AG10803 (cell line): ENCODE measurements at regions not wholly inside any gene's neighbourhood (a gene's known extent, or its start where the extent isn't known, plus 50 kb on each side); places are given as distances from the start of the nearest gene placed in this dataset.

ENCODE experiments used
- DNase-seq: peaks from one replicate; pipeline ENCODE4 v3.0.0; 2010; ENCODE audit warnings: low read depth
- H3K4me3 ChIP-seq: 2 replicates; pipeline ENCODE4 v1.5.1; 2011; ENCODE audit warnings: mild to moderate bottlenecking, low read length, control low read depth
- TF ChIP-seq, protein P1 (sequence below): conservative IDR thresholded peaks from 2 replicates; pipeline ENCODE4 v1.5.1; 2011; ENCODE audit warnings: mild to moderate bottlenecking, low read length, control low read depth, inconsistent platforms

DNA sequence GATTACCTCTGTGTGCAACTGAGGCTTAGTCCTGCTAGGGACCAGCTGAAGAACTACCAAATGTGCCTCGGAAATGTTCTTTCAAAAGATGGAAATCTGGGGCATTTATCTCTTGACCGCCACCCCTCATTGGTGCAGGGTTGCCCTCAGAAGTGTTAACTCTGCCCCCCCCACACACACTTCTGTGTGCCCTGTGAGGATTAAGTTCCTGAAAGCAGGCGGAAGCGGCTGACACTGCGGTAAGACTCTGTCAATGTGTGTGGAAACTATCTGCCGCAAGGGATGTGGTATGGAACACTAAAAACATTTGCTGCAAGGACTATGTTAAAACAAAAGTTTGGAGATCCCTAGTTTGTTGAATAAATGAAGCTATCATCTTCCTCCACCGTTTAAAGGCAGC is 106.9 kb upstream of the NDP start:
- TF ChIP-seq, protein P1, sequence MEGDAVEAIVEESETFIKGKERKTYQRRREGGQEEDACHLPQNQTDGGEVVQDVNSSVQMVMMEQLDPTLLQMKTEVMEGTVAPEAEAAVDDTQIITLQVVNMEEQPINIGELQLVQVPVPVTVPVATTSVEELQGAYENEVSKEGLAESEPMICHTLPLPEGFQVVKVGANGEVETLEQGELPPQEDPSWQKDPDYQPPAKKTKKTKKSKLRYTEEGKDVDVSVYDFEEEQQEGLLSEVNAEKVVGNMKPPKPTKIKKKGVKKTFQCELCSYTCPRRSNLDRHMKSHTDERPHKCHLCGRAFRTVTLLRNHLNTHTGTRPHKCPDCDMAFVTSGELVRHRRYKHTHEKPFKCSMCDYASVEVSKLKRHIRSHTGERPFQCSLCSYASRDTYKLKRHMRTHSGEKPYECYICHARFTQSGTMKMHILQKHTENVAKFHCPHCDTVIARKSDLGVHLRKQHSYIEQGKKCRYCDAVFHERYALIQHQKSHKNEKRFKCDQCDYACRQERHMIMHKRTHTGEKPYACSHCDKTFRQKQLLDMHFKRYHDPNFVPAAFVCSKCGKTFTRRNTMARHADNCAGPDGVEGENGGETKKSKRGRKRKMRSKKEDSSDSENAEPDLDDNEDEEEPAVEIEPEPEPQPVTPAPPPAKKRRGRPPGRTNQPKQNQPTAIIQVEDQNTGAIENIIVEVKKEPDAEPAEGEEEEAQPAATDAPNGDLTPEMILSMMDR: no peak
- H3K4me3 ChIP-seq: no peak overlapping the region
- DNase-seq: no peak

DNA sequence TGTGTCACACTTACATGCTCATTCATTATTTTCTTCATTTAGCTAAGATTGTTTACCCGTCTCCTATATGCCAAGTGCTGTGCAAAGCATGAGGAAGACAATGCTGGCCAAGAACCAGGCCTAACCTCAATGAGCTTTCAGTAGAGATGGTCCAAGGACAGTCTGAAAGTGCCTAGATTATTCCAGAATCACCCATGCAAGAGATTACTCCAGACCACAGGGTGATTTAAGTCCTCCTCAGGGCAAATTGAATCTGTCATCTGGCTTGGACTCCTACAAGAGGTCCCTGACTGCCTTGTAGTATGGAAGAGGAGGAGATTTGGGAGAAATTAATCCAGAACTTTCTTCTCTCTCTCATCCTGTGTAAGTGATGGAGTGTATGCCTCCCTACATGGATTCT is 99.4 kb upstream of the NDP start:
- DNase-seq: peak; percentile 3
- TF ChIP-seq, protein P1: no peak
- H3K4me3 ChIP-seq: no peak overlapping the region

DNA sequence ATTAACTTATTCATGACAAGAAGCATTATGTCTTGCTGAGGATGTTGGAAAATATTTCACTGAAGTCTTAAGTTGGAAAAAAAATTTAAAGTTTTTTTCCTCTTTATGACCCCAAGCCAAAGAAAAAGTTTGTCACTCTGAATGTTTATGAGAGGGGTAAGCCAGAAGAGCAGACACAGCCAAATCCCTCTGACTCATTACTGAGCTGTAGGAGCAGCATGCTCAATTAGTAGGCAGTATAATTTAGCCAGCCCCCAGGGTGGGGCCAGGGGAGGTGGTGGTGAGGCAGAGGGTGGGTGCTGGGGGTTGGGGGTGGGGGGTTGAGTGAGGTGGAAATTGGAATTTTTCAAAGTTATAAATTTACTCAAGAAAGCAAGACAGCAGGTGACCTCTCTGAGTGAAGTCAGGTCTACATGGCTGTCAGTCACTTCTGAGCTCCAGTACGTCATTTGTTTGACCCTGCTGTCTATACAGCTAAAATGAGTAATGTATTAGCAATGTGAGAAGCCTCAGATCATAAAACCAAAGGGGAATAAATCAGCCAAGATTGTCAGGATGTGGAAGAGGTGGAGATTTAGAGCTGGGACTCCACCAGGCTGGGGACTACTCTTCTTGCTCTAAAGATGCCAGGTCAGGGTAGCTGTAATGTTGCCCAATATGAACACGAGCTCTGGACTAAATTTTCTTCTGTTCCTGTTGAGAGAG is 98.8 kb upstream of the NDP start:
- TF ChIP-seq, protein P1: no peak
- DNase-seq: peak; percentile 65
- H3K4me3 ChIP-seq: no peak overlapping the region

DNA sequence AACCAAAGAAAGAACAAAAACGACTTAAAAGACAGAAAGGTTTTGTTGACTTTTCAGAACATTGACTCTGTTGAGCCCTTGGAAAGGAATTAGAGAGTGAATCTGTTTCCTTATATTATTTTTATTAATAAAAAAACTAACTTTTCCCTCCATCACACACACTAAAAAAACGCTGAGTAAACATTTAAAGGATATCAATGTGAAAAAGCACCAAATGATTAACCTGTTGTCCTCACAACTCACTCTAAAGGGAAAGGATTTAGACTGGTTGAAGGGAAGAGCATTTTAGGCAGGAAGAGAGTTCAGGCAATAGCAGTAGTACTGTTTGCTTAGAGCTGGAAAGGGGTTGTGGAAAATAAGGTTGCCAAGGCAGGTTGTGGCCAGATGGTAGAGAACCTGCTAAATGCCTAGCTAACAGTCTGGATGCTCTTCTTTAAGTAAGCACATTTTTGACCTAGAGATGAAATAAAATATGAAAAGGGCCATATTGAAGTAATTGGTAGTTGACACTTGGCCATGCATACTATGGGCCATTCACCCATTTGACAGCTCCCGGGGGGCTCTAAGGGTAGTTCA is 98.0 kb upstream of the NDP start:
- no peak overlapping the region for H3K4me3 ChIP-seq
- TF ChIP-seq, protein P1: no peak
- peak; percentile 30 for DNase-seq

DNA sequence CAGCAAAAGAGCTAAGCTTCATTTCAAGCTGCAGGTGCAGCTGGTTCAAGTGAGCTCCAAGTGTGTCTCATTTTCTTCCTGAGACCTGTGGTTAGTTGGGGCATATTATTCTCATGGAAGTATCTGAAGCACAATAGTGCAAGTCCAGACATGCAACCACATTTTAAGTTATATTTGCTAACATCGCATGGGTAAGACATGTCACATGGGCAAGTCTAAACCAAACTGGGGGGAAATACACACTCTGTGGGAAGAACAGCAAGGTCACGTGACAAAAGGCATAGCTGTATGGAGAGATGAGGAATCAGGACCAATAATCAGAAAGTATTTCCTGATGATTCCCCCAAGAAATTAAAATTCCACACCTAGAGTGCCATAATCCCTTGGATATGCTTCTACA is 94.9 kb upstream of the NDP start:
- TF ChIP-seq, protein P1: no peak
- DNase-seq: no peak
- no peak overlapping the region for H3K4me3 ChIP-seq

DNA sequence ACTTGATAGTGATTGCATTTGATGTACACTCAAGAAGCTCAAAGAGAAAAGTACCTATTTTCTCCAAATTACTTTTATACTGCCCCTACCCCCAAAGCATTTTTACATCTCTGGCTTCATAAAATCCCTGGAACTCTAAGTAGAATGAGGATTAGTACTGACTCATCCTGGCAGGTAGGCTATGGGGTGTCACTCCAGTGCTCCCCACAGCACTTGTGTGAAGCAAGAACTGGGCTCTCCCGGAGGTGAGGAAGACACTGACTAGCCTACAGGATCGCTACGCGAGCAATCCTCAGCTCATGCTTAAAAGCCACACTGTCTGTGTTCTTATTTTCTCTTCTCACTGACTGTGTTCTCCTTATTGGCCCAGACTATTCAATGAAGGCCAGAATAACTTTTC is 90.4 kb upstream of the NDP start:
- TF ChIP-seq, protein P1: no peak
- no peak overlapping the region for H3K4me3 ChIP-seq
- DNase-seq: no peak

DNA sequence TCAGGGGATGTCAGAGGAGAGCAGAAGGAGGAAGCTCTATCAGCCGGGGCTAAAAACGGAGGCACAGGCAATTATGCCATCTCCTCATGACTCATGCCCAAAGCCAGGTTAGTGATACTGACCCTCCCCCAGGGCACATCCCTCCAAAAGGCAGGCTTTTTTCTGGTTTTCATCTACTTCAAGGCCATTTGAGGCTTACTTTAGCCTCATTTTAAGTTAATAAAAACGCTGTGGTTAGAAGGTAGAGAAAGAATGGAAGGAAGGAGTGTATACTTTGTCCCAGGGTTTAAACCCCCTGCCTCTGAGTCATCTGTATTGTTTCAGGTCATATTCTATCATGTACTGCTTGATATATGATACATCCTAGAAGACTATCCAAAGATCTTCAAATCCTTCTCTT is 89.7 kb upstream of the NDP start:
- H3K4me3 ChIP-seq: no peak overlapping the region
- DNase-seq: no peak

More for the DNA sequence above, 89.7 kb upstream of the NDP start:
- TF ChIP-seq, protein P1: no peak
